SH-SY5Y (cell line): ENCODE measurements at regions not wholly inside any gene's neighbourhood (a gene's known extent, or its start where the extent isn't known, plus 50 kb on each side); places are given as distances from the start of the nearest gene placed in this dataset.

ENCODE experiments used
- GATA2 ChIP-seq: IDR thresholded peaks from 2 replicates; pipeline ENCODE4 v1.6.1; 2011; ENCODE audit warnings: mild to moderate bottlenecking, low read depth, low read length
- GATA3 ChIP-seq: IDR thresholded peaks from 2 replicates; pipeline ENCODE4 v1.6.1; 2011; ENCODE audit warnings: low read depth, mild to moderate bottlenecking, low read length, moderate library complexity

- TF ChIP-seq GATA3, result no peak
- TF ChIP-seq GATA2, result no peak
These were observed 289.0 kb downstream of the C1D start for GRCh38 chr2:67773851-67774250.
